Activated CD4-positive, alpha-beta memory T cell treated with anti-CD3 and anti-CD28 coated beads, Interleukin-2, amount 10 ng/mL, durations not matched to agents 7 days and 5 days (primary cell): ENCODE measurements at regions not wholly inside any gene's neighbourhood (a gene's known extent, or its start where the extent isn't known, plus 50 kb on each side); places are given as distances from the start of the nearest gene placed in this dataset.
"Not testable (repeated sequence)": the region's sequence is repeated elsewhere in the genome, so short reads cannot be mapped to it uniquely, and the experiment has no call there.

Experiments used
- CTCF ChIA-PET: fragments of 350-600 bp; sonication (Branson Sonifier 250); formaldehyde crosslinking; loops from one replicate; lab custom pipeline; 2021; ENCODE audit warnings: antibody characterized with exemption, inconsistent platforms; lab: Charles Lee
- POLR2A ChIA-PET: fragments of 350-600 bp; sonication (Branson Sonifier 250); formaldehyde crosslinking; loops from one replicate; lab custom pipeline; 2021; ENCODE audit warnings: antibody characterized with exemption; lab: Charles Lee
- DNase-seq: peaks from one replicate; pipeline ENCODE4 v3.0.0-alpha.2; 2020
- H3K27ac Mint-ChIP-seq: one replicate; pipeline ENCODE4 v1.8.0; 2021; ENCODE audit warnings: mild to moderate bottlenecking, mixed read lengths
- H3K27me3 Mint-ChIP-seq: one replicate; pipeline ENCODE4 v1.8.0; 2021; ENCODE audit warnings: mixed read lengths
- H3K36me3 Mint-ChIP-seq: one replicate; pipeline ENCODE4 v1.8.0; 2021; ENCODE audit warnings: low read depth, mixed read lengths
- H3K4me1 Mint-ChIP-seq: one replicate; pipeline ENCODE4 v1.8.0; 2021; ENCODE audit warnings: mixed read lengths
- H3K4me3 Mint-ChIP-seq: one replicate; pipeline ENCODE4 v1.8.0; 2021; ENCODE audit warnings: mild to moderate bottlenecking, mixed read lengths
- H3K9me3 Mint-ChIP-seq: one replicate; pipeline ENCODE4 v1.8.0; 2021; ENCODE audit warnings: mixed read lengths

- Mint-ChIP-seq H3K27ac (no peak overlapping the region), H3K9me3 (no peaks in the 10 kb centered on the region), H3K4me3 (no peak overlapping the region), H3K36me3 (no peaks in the 10 kb centered on the region), H3K27me3 (no peaks in the 10 kb centered on the region), H3K4me1 (no peaks in the 10 kb centered on the region)
- ChIA-PET CTCF (no interaction called here), POLR2A (no interaction called here)
- DNase-seq = no peak
Measured at GRCh38 chr3:24545887-24546286, 51.2 kb upstream of the THRB start.

- Mint-ChIP-seq H3K27ac (no peak overlapping the region), H3K36me3 (no peaks in the 10 kb centered on the region), H3K27me3 (no peaks in the 10 kb centered on the region), H3K9me3 (no peaks in the 10 kb centered on the region), H3K4me1 (no peaks in the 10 kb centered on the region), H3K4me3 (no peak overlapping the region)
- ChIA-PET POLR2A (no interaction called here), CTCF (no interaction called here)
- no peak for DNase-seq
Measured at GRCh38 chr3:24548278-24548677, 53.6 kb upstream of the THRB start.

GRCh38 chr3:24550588-24550987, 55.9 kb upstream of the THRB start:
- no peak overlapping the region for H3K4me3 Mint-ChIP-seq
- no peaks in the 10 kb centered on the region for H3K4me1 Mint-ChIP-seq
- ChIA-PET POLR2A (no interaction called here), CTCF (no interaction called here)
- no peak for DNase-seq
- no peaks in the 10 kb centered on the region for H3K27me3 Mint-ChIP-seq
- H3K9me3 Mint-ChIP-seq = no peaks in the 10 kb centered on the region
- no peaks in the 10 kb centered on the region for H3K36me3 Mint-ChIP-seq
- no peak overlapping the region for H3K27ac Mint-ChIP-seq

GRCh38 chr3:24551626-24552025, 57.0 kb upstream of the THRB start:
- Mint-ChIP-seq H3K27ac (no peak overlapping the region), H3K9me3 (no peaks in the 10 kb centered on the region), H3K4me1 (no peaks in the 10 kb centered on the region), H3K36me3 (no peaks in the 10 kb centered on the region), H3K4me3 (no peak overlapping the region), H3K27me3 (no peaks in the 10 kb centered on the region)
- DNase-seq = no peak
- CTCF ChIA-PET = no interaction called here
- POLR2A ChIA-PET = no interaction called here

- ChIA-PET POLR2A (no interaction called here), CTCF (interaction anchor here (0.6 kb wide), 1 partner anchor 32 kb away, joined by 3 read pairs; no protein-coding TSS in a partner anchor)
- no peak overlapping the region for H3K27ac Mint-ChIP-seq
- no peaks in the 10 kb centered on the region for H3K36me3 Mint-ChIP-seq
- no peak overlapping the region for H3K4me3 Mint-ChIP-seq
- peaks cover 9% of the 10 kb centered on the region for H3K9me3 Mint-ChIP-seq
- no peaks in the 10 kb centered on the region for H3K4me1 Mint-ChIP-seq
- no peak for DNase-seq
- H3K27me3 Mint-ChIP-seq = no peaks in the 10 kb centered on the region
Measured at GRCh38 chr3:24562895-24563294, 68.2 kb upstream of the THRB start.

GRCh38 chr3:24565053-24565452, 70.4 kb upstream of the THRB start:
- ChIA-PET POLR2A (no interaction called here), CTCF (no interaction called here)
- Mint-ChIP-seq H3K27me3 (no peaks in the 10 kb centered on the region), H3K27ac (no peak overlapping the region), H3K4me3 (no peak overlapping the region), H3K9me3 (peaks cover 9% of the 10 kb centered on the region), H3K36me3 (no peaks in the 10 kb centered on the region), H3K4me1 (no peaks in the 10 kb centered on the region)
- no peak for DNase-seq

- peaks cover 9% of the 10 kb centered on the region for H3K9me3 Mint-ChIP-seq
- H3K4me3 Mint-ChIP-seq = no peak overlapping the region
- no peaks in the 10 kb centered on the region for H3K4me1 Mint-ChIP-seq
- ChIA-PET POLR2A (no interaction called here), CTCF (no interaction called here)
- H3K36me3 Mint-ChIP-seq = no peaks in the 10 kb centered on the region
- H3K27me3 Mint-ChIP-seq = no peaks in the 10 kb centered on the region
- H3K27ac Mint-ChIP-seq = no peak overlapping the region
- DNase-seq = no peak
Measured at GRCh38 chr3:24565656-24566055, 71.0 kb upstream of the THRB start.

GRCh38 chr3:24566927-24567326, 72.3 kb upstream of the THRB start:
- H3K4me3 Mint-ChIP-seq = no peak overlapping the region
- H3K9me3 Mint-ChIP-seq = peaks cover 15% of the 10 kb centered on the region
- no peak for DNase-seq
- ChIA-PET CTCF (no interaction called here), POLR2A (no interaction called here)
- H3K36me3 Mint-ChIP-seq = no peaks in the 10 kb centered on the region
- no peaks in the 10 kb centered on the region for H3K4me1 Mint-ChIP-seq
- no peaks in the 10 kb centered on the region for H3K27me3 Mint-ChIP-seq
- no peak overlapping the region for H3K27ac Mint-ChIP-seq

- POLR2A ChIA-PET, H3K4me1 Mint-ChIP-seq, H3K4me3 Mint-ChIP-seq, H3K27ac Mint-ChIP-seq, DNase-seq, H3K9me3 Mint-ChIP-seq, H3K36me3 Mint-ChIP-seq, CTCF ChIA-PET, H3K27me3 Mint-ChIP-seq: not testable (repeated sequence)
Measured at GRCh38 chr3:24572409-24572808, 77.8 kb upstream of the THRB start.

- POLR2A ChIA-PET = no interaction called here
- Mint-ChIP-seq H3K4me1 (no peaks in the 10 kb centered on the region), H3K27me3 (no peaks in the 10 kb centered on the region), H3K4me3 (no peak overlapping the region), H3K36me3 (no peaks in the 10 kb centered on the region), H3K27ac (no peak overlapping the region), H3K9me3 (peaks cover 10% of the 10 kb centered on the region)
- no peak for DNase-seq
- CTCF ChIA-PET = no interaction called here
Measured at GRCh38 chr3:24573576-24573975, 78.9 kb upstream of the THRB start.

- H3K36me3 Mint-ChIP-seq = no peaks in the 10 kb centered on the region
- ChIA-PET CTCF (no interaction called here), POLR2A (no interaction called here)
- no peaks in the 10 kb centered on the region for H3K4me1 Mint-ChIP-seq
- DNase-seq = no peak
- H3K4me3 Mint-ChIP-seq = no peak overlapping the region
- peaks cover 10% of the 10 kb centered on the region for H3K9me3 Mint-ChIP-seq
- no peaks in the 10 kb centered on the region for H3K27me3 Mint-ChIP-seq
- no peak overlapping the region for H3K27ac Mint-ChIP-seq
Measured at GRCh38 chr3:24578324-24578723, 83.7 kb upstream of the THRB start.

GRCh38 chr3:24578951-24579421, 84.3 kb upstream of the THRB start:
- ChIA-PET CTCF (no interaction called here), POLR2A (no interaction called here)
- DNase-seq = no peak
- Mint-ChIP-seq H3K36me3 (no peaks in the 10 kb centered on the region), H3K27me3 (no peaks in the 10 kb centered on the region), H3K9me3 (peaks cover 6% of the 10 kb centered on the region), H3K27ac (no peak overlapping the region), H3K4me1 (no peaks in the 10 kb centered on the region), H3K4me3 (no peak overlapping the region)

GRCh38 chr3:24582431-24583403, 88.1 kb upstream of the THRB start:
- no peaks in the 10 kb centered on the region for H3K4me1 Mint-ChIP-seq
- DNase-seq = no peak
- no peaks in the 10 kb centered on the region for H3K36me3 Mint-ChIP-seq
- H3K4me3 Mint-ChIP-seq = no peak overlapping the region
- H3K27me3 Mint-ChIP-seq = no peaks in the 10 kb centered on the region
- H3K9me3 Mint-ChIP-seq = peaks cover 6% of the 10 kb centered on the region
- no peak overlapping the region for H3K27ac Mint-ChIP-seq
- ChIA-PET CTCF (no interaction called here), POLR2A (no interaction called here)

- Mint-ChIP-seq H3K27ac (no peak overlapping the region), H3K36me3 (no peaks in the 10 kb centered on the region), H3K9me3 (no peaks in the 10 kb centered on the region), H3K4me1 (no peaks in the 10 kb centered on the region), H3K27me3 (no peaks in the 10 kb centered on the region), H3K4me3 (no peak overlapping the region)
- no peak for DNase-seq
- ChIA-PET CTCF (no interaction called here), POLR2A (no interaction called here)
Measured at GRCh38 chr3:24586920-24587319, 92.3 kb upstream of the THRB start.
